Sigmoid colon (tissue), 6 donors: ENCODE measurements at regions not wholly inside any gene's neighbourhood (a gene's known extent, or its start where the extent isn't known, plus 50 kb on each side); places are given as distances from the start of the nearest gene placed in this dataset.
A peak's percentile ranks its signal among the peaks of the same experiment; 100 is the strongest.

Source experiments
- DNase-seq: peaks from one replicate; pipeline ENCODE4 v3.0.0-alpha.2; 2019
- H3K27ac ChIP-seq, 4 donors: fragments of 200-600 bp; sonication (generic); one replicate each; pipeline ENCODE4 v1.5.1; 2016 to 2019; ENCODE audit warnings: mild to moderate bottlenecking in 1 of 4
- H3K27me3 ChIP-seq, 3 donors: fragments of 200-600 bp; sonication (generic); one replicate each; pipeline ENCODE4 v1.5.1; 2019; ENCODE audit warnings: mild to moderate bottlenecking in 1 of 3
- H3K36me3 ChIP-seq, 4 donors: fragments of 200-600 bp; sonication (generic); one replicate each; pipeline ENCODE4 v1.5.1; 2016 to 2019
- H3K4me1 ChIP-seq, 4 donors: fragments of 200-600 bp; sonication (generic); one replicate each; pipeline ENCODE4 v1.5.1; 2017 to 2019
- H3K4me3 ChIP-seq, 4 donors: fragments of 200-600 bp; sonication (generic); one replicate each; pipeline ENCODE4 v1.5.1; 2017 to 2019; ENCODE audit warnings: mild to moderate bottlenecking in 2 of 4, moderate library complexity in 1 of 4
- H3K9me3 ChIP-seq, 4 donors: fragments of 200-600 bp in 3 of 4; sonication (generic) in 3 of 4; one replicate each; pipeline versions ENCODE4 v1.5.1 to v1.6.1; 2013 to 2019
- CTCF ChIP-seq, 4 experiments: fragments of 450-650 bp in 3 of 4; fragments of 200-600 bp in 1 of 4; IDR thresholded peaks; one replicate each; pipeline ENCODE4 v1.5.1; 2016 to 2019; ENCODE audit warnings: antibody characterized with exemption in 4 of 4, mild to moderate bottlenecking in 3 of 4, moderate library complexity in 2 of 4
- EP300 ChIP-seq, 4 donors: sonication (generic); formaldehyde crosslinking; IDR thresholded peaks; one replicate each; pipeline ENCODE4 v1.6.1; 2017; ENCODE audit warnings: antibody characterized with exemption in 4 of 4
- POLR2A ChIP-seq, 2 donors: fragments of 450-650 bp; IDR thresholded peaks; one replicate each; pipeline ENCODE4 v1.6.1; 2016; ENCODE audit warnings: antibody characterized with exemption in 2 of 2, mild to moderate bottlenecking in 2 of 2, moderate library complexity in 2 of 2
- POLR2AphosphoS5 ChIP-seq, 4 donors: sonication (generic); formaldehyde crosslinking; IDR thresholded peaks; one replicate each; pipeline ENCODE4 v1.6.1; 2017; ENCODE audit warnings: antibody characterized with exemption in 4 of 4
- WGBS, 2 donors: extraction: QIAGEN DNeasy Blood & Tissue Kit; methylation state at CpG; one replicate each; pipeline ENCODE4 v1.1.7; 2013; 5-methylcytosine and 5-hydroxymethylcytosine counted together
- intact Hi-C: fragments of 100-400 bp; cut with DNase I; formaldehyde crosslinking; loops from one replicate; pipeline ENCODE4 v1.15.1; 2023
- donor health status: healthy with polysubstance abuse.
- donor health status: healthy.

- DNase-seq: peak; percentile 12
- Histone ChIP-seq H3K36me3 (no peaks in the 10 kb centered on the region), H3K4me1 (peaks cover 0 to 7% (median under 1%) of the 10 kb centered on the region in 4 donors), H3K27me3 (no peaks in the 10 kb centered on the region), H3K27ac (no peak overlapping the region), H3K4me3 (no peak overlapping the region), H3K9me3 (no peaks in the 10 kb centered on the region)
- 46 to 49% methylated on average over 5 of the region's 5 CpGs for WGBS, 2 donors
- intact Hi-C loops: no loop called here
- TF ChIP-seq EP300 (IDR thresholded peaks at IDR 0.05) (no peak), CTCF (IDR thresholded peaks at IDR 0.05) (no peak)
Measured at GRCh38 chr10:43944381-43945093, 295.9 kb upstream of the ZNF32 start.

GRCh38 chr10:43943818-43944360 lies 295.2 kb upstream of the ZNF32 start:
- no peaks in the 10 kb centered on the region for H3K9me3 ChIP-seq
- no peak for TF ChIP-seq CTCF (IDR thresholded peaks at IDR 0.05)
- DNase-seq: no peak
- intact Hi-C loops: no loop called here
- H3K36me3 ChIP-seq: no peaks in the 10 kb centered on the region
- 77 to 79% methylated on average over 9 of the region's 9 CpGs for WGBS, 2 donors
- no peak overlapping the region for H3K27ac ChIP-seq
- H3K4me3 ChIP-seq: no peak overlapping the region
- H3K27me3 ChIP-seq: no peaks in the 10 kb centered on the region
- H3K4me1 ChIP-seq: peaks cover 0 to 7% (median under 1%) of the 10 kb centered on the region in 4 donors

GRCh38 chr10:43943119-43943817 lies 294.6 kb upstream of the ZNF32 start:
- WGBS, 2 donors: 56 to 64% methylated on average over 15 of the region's 15 CpGs
- TF ChIP-seq CTCF (IDR thresholded peaks at IDR 0.05) (no peak), EP300 (IDR thresholded peaks at IDR 0.05) (no peak), POLR2AphosphoS5 (IDR thresholded peaks at IDR 0.05) (no peak), POLR2A (IDR thresholded peaks at IDR 0.05) (no peak)
- Histone ChIP-seq H3K27ac (no peak overlapping the region), H3K4me3 (no peak overlapping the region), H3K4me1 (peaks cover 0 to 7% (median under 1%) of the 10 kb centered on the region in 4 donors), H3K27me3 (no peaks in the 10 kb centered on the region), H3K36me3 (no peaks in the 10 kb centered on the region), H3K9me3 (no peaks in the 10 kb centered on the region)
- no peak for DNase-seq
- intact Hi-C loops: no loop called here

- Histone ChIP-seq H3K4me3 (no peak overlapping the region), H3K36me3 (no peaks in the 10 kb centered on the region), H3K4me1 (peaks cover 0 to 7% (median 0%) of the 10 kb centered on the region in 4 donors), H3K27ac (no peak overlapping the region), H3K9me3 (no peaks in the 10 kb centered on the region), H3K27me3 (no peaks in the 10 kb centered on the region)
- 52 to 74% methylated on average over 10 of the region's 10 CpGs for WGBS, 2 donors
- no peak for TF ChIP-seq POLR2A (IDR thresholded peaks at IDR 0.05)
- no peak for TF ChIP-seq EP300 (IDR thresholded peaks at IDR 0.05)
- no peak for TF ChIP-seq CTCF (IDR thresholded peaks at IDR 0.05)
- TF ChIP-seq POLR2AphosphoS5 (IDR thresholded peaks at IDR 0.05): no peak
- DNase-seq: no peak
- intact Hi-C loops: no loop called here
Measured at GRCh38 chr10:43942096-43942850, 293.6 kb upstream of the ZNF32 start.
